SH-SY5Y (cell line): ENCODE measurements at regions not wholly inside any gene's neighbourhood (a gene's known extent, or its start where the extent isn't known, plus 50 kb on each side); places are given as distances from the start of the nearest gene placed in this dataset.

Experiments used
- GATA2 ChIP-seq: IDR thresholded peaks from 2 replicates; pipeline ENCODE4 v1.6.1; 2011; ENCODE audit warnings: mild to moderate bottlenecking, low read depth, low read length
- GATA3 ChIP-seq: IDR thresholded peaks from 2 replicates; pipeline ENCODE4 v1.6.1; 2011; ENCODE audit warnings: low read depth, mild to moderate bottlenecking, low read length, moderate library complexity

GRCh38 chr2:228282376-228282775 lies 100.9 kb upstream of the SPHKAP start:
- TF ChIP-seq GATA2, result no peak
- no peak for TF ChIP-seq GATA3
